ENCODE measurements at regions not wholly inside any gene's neighbourhood (a gene's known extent, or its start where the extent isn't known, plus 50 kb on each side); places are given as distances from the start of the nearest gene placed in this dataset.

GRCh38 chr20:24817351-24817750, 131.7 kb upstream of the CST7 start:
- TF ChIP-seq EP300 (IDR thresholded peaks at IDR 0.05): no peak
- no peak for TF ChIP-seq CTCF (IDR thresholded peaks at IDR 0.05)
- no peak for TF ChIP-seq POLR2A (IDR thresholded peaks at IDR 0.05)
- TF ChIP-seq POLR2AphosphoS5 (IDR thresholded peaks at IDR 0.05): no peak

Data from gastroesophageal sphincter (tissue), 3 donors.